GM23338 (cell line): ENCODE measurements at regions not wholly inside any gene's neighbourhood (a gene's known extent, or its start where the extent isn't known, plus 50 kb on each side); places are given as distances from the start of the nearest gene placed in this dataset.

Source experiments
- ATAC-seq: fragments of 200-7000 bp; cut with Tn5 transposase; 3 replicates; pipeline ENCODE4 v1.9.1; 2020
- DNase-seq: peaks from one replicate; pipeline ENCODE4 v3.0.0-alpha.2; 2015; ENCODE audit warnings: low spot score
- H2AFZ ChIP-seq: fragments of 200-600 bp; sonication (generic); 2 replicates; pipeline ENCODE4 v1.8.0; 2016; ENCODE audit warnings: antibody characterized with exemption, mild to moderate bottlenecking, moderate library complexity
- H3F3A ChIP-seq: fragments of 200-600 bp; sonication (generic); replicated peaks from 2 replicates; pipeline ENCODE4 v1.8.0; 2017; ENCODE audit warnings: antibody characterized with exemption, mixed run types, low read depth
- H3K27ac ChIP-seq: fragments of 200-600 bp; sonication (generic); 2 replicates; pipeline ENCODE4 v1.6.1; 2016; ENCODE audit warnings: low read depth
- H3K27me3 ChIP-seq: fragments of 200-600 bp; sonication (generic); 2 replicates; pipeline ENCODE4 v1.8.0; 2016; ENCODE audit warnings: mild to moderate bottlenecking, mixed run types, moderate library complexity; ENCODE audit not compliant: insufficient read depth
- H3K36me3 ChIP-seq: fragments of 200-600 bp; sonication (generic); 2 replicates; pipeline ENCODE4 v1.8.0; 2016; ENCODE audit warnings: mild to moderate bottlenecking; ENCODE audit not compliant: insufficient read depth
- H3K4me1 ChIP-seq: fragments of 200-600 bp; sonication (generic); 2 replicates; pipeline ENCODE4 v1.8.0; 2016; ENCODE audit warnings: mild to moderate bottlenecking, moderate library complexity; ENCODE audit not compliant: insufficient read depth
- H3K4me2 ChIP-seq: fragments of 200-600 bp; sonication (generic); 2 replicates; pipeline ENCODE4 v1.7.1; 2017; ENCODE audit warnings: mixed run types
- H3K4me3 ChIP-seq: fragments of 200-600 bp; sonication (generic); 2 replicates; pipeline ENCODE4 v1.6.1; 2016; ENCODE audit warnings: mixed run types
- H3K79me2 ChIP-seq: fragments of 200-600 bp; sonication (generic); replicated peaks from 2 replicates; pipeline ENCODE4 v1.8.0; 2017; ENCODE audit warnings: mild to moderate bottlenecking; ENCODE audit not compliant: insufficient read depth
- H3K9me2 ChIP-seq: fragments of 200-600 bp; sonication (generic); 2 replicates; pipeline ENCODE4 v1.8.0; 2017; ENCODE audit not compliant: insufficient read depth
- H4K20me1 ChIP-seq: fragments of 200-600 bp; sonication (generic); replicated peaks from 2 replicates; pipeline ENCODE4 v1.8.0; 2017; ENCODE audit warnings: mild to moderate bottlenecking; ENCODE audit not compliant: insufficient read depth
- H3K27ac Mint-ChIP-seq: 2 replicates; pipeline ENCODE4 v1.8.0; 2020; ENCODE audit warnings: inconsistent platforms, mild to moderate bottlenecking, moderate library complexity, mixed read lengths
- H3K27me3 Mint-ChIP-seq: 3 replicates; pipeline ENCODE4 v1.8.0; 2022; ENCODE audit warnings: low read depth, mild to moderate bottlenecking, moderate library complexity, mixed read lengths, inconsistent platforms; ENCODE audit not compliant: insufficient read depth, poor library complexity
- H3K36me3 Mint-ChIP-seq: 3 replicates; pipeline ENCODE4 v1.8.0; 2021; ENCODE audit warnings: low read depth, mild to moderate bottlenecking, inconsistent platforms, moderate library complexity, mixed read lengths
- H3K4me1 Mint-ChIP-seq: 3 replicates; pipeline ENCODE4 v1.8.0; 2020; ENCODE audit warnings: mild to moderate bottlenecking, inconsistent platforms, mixed read lengths
- H3K4me3 Mint-ChIP-seq: 3 replicates; pipeline ENCODE4 v1.8.0; 2021; ENCODE audit warnings: moderate library complexity, mild to moderate bottlenecking, inconsistent platforms, mixed read lengths
- H3K9me3 Mint-ChIP-seq: 3 replicates; pipeline ENCODE4 v1.8.0; 2020; ENCODE audit warnings: moderate library complexity, mild to moderate bottlenecking, inconsistent platforms, mixed read lengths
- CTCF ChIP-seq, 2 experiments: fragments of 200-600 bp in 1 of 2; sonication (generic) in 1 of 2; conservative IDR thresholded peaks; 2 replicates each; pipeline versions ENCODE4 v1.5.1 to v1.6.1; 2016 to 2017; ENCODE audit warnings: antibody characterized with exemption in 2 of 2, low read depth in 2 of 2, mild to moderate bottlenecking in 2 of 2, moderate library complexity in 1 of 2
- ETS1 ChIP-seq: IDR thresholded peaks from 2 replicates; pipeline ENCODE4 v1.6.1; 2016; ENCODE audit warnings: antibody characterized with exemption
- EZH2phosphoT487 ChIP-seq: fragments of 200-600 bp; sonication (generic); IDR thresholded peaks from one replicate; pipeline ENCODE4 v1.8.1; 2018; ENCODE audit warnings: antibody characterized with exemption; ENCODE audit not compliant: unreplicated experiment
- NANOG ChIP-seq: IDR thresholded peaks from 2 replicates; pipeline ENCODE4 v1.6.1; 2016; ENCODE audit warnings: antibody characterized with exemption, borderline replicate concordance
- POLR2AphosphoS5 ChIP-seq: IDR thresholded peaks from 2 replicates; pipeline ENCODE4 v1.6.1; 2016; ENCODE audit warnings: antibody characterized with exemption, low read depth
- REST ChIP-seq: IDR thresholded peaks from one replicate; pipeline ENCODE4 v1.6.1; 2018; ENCODE audit warnings: antibody characterized with exemption; ENCODE audit not compliant: unreplicated experiment
- STAT1 ChIP-seq: IDR thresholded peaks from one replicate; pipeline ENCODE4 v1.6.1; 2016; ENCODE audit warnings: antibody characterized with exemption; ENCODE audit not compliant: unreplicated experiment
- ZNF331 ChIP-seq: fragments of 250-450 bp; sonication (Bioruptor Pico); IDR thresholded peaks from 2 replicates; pipeline ENCODE4 v1.5.0; 2020; ENCODE audit warnings: low read depth, mild to moderate bottlenecking, moderate library complexity

GRCh38 chr2:163984986-163985385 is 249.2 kb upstream of the FIGN start:
- H3K27ac ChIP-seq, result no peak overlapping the region
- no peaks in the 10 kb centered on the region; the same call in 2 of the 3 replicates for H3K4me1 Mint-ChIP-seq
- no peaks in the 10 kb centered on the region for H3K36me3 ChIP-seq
- no peak overlapping the region for H3K4me2 ChIP-seq
- ATAC-seq (no peak), DNase-seq (no peak)
- no peaks in the 10 kb centered on the region for H3K27me3 Mint-ChIP-seq
- no peaks in the 10 kb centered on the region for H3K4me1 ChIP-seq
- H3K9me2 ChIP-seq, result no peaks in the 10 kb centered on the region; the same call in 1 of the 2 replicates
- H4K20me1 ChIP-seq, result no peaks in the 10 kb centered on the region
- H3K4me3 ChIP-seq, result no peak overlapping the region
- H3F3A ChIP-seq, result no peaks in the 10 kb centered on the region
- no peak overlapping the region for H3K27ac Mint-ChIP-seq
- no peak overlapping the region for H3K4me3 Mint-ChIP-seq
- H3K27me3 ChIP-seq, result no peaks in the 10 kb centered on the region
- H3K79me2 ChIP-seq, result no peaks in the 10 kb centered on the region
- no peak for TF ChIP-seq NANOG
- no peak for TF ChIP-seq ZNF331
- TF ChIP-seq ETS1, result no peak
- TF ChIP-seq POLR2AphosphoS5, result no peak
- no peak for TF ChIP-seq CTCF (conservative IDR thresholded peaks at IDR 0.05; ENCODE audit: low read depth in 2 of 2)
- no peak for TF ChIP-seq EZH2phosphoT487
- no peak overlapping the region for H2AFZ ChIP-seq
- no peaks in the 10 kb centered on the region for H3K36me3 Mint-ChIP-seq
- H3K9me3 Mint-ChIP-seq, result no peaks in the 10 kb centered on the region

GRCh38 chr2:163983911-163984310 is 248.1 kb upstream of the FIGN start:
- H3K27ac ChIP-seq, result no peak overlapping the region
- no peak overlapping the region for H2AFZ ChIP-seq
- no peaks in the 10 kb centered on the region for H3F3A ChIP-seq
- no peak overlapping the region for H3K4me3 ChIP-seq
- Mint-ChIP-seq H3K4me3 (no peak overlapping the region), H3K9me3 (no peaks in the 10 kb centered on the region), H3K36me3 (no peaks in the 10 kb centered on the region), H3K27me3 (no peaks in the 10 kb centered on the region), H3K27ac (no peak overlapping the region), H3K4me1 (no peaks in the 10 kb centered on the region)
- no peak overlapping the region for H3K4me2 ChIP-seq
- ATAC-seq (no peak), DNase-seq (no peak)
- no peaks in the 10 kb centered on the region for H3K4me1 ChIP-seq
- no peaks in the 10 kb centered on the region; the same call in 1 of the 2 replicates for H3K9me2 ChIP-seq
- no peaks in the 10 kb centered on the region for H4K20me1 ChIP-seq
- H3K79me2 ChIP-seq, result no peaks in the 10 kb centered on the region
- no peaks in the 10 kb centered on the region for H3K36me3 ChIP-seq
- no peaks in the 10 kb centered on the region for H3K27me3 ChIP-seq
- 0 out of 4 replicates have a peak, but pooled peaks of 1 of the 2 experiments have one; percentile 11 for TF ChIP-seq CTCF (conservative IDR thresholded peaks at IDR 0.05; ENCODE audit: low read depth in 2 of 2)
- no peak for TF ChIP-seq STAT1
- no peak for TF ChIP-seq ETS1
- no peak for TF ChIP-seq REST
